D341Med (cell line): ENCODE measurements at regions not wholly inside any gene's neighbourhood (a gene's known extent, or its start where the extent isn't known, plus 50 kb on each side); places are given as distances from the start of the nearest gene placed in this dataset.

Experiments
- DNase-seq: peaks from one replicate; pipeline ENCODE4 v3.0.0; 2012; ENCODE audit warnings: low spot score

DNA sequence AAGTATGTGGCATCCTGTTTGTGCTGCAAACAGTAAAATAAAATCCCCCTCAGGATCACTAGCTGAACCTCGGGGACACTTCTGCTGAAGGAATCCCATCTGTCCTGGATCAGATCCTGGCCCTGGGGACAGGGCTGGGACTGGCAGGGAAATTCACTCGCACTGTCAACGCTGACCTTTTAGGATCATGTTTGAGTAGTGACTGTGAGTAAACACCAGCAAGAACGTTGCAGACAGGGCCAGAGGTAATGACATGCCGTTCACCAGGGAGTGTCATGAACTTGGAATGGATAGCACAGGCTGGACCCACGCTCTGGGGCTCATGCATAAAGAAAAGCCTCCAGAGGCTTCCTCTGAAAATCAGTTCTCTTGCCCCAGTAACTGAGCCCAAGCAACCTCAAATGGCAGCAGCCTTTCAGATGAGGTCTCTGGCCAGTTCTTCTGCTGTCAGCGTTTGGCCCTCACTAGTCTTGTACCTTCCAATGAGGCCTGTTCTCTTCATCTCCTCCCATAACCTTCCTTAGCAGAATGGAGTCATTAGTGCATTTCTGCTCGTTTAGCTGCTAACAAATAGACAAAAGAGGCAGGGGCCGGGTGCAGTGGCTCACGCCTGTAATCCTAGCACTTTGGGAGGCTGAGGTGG, 51.0 kb upstream of the BARX2 start:
- no peak for DNase-seq

- DNase-seq, result no peak
These were observed 51.6 kb upstream of the BARX2 start for GRCh38 chr11:129323896-129324502.

- no peak for DNase-seq
These were observed 52.7 kb upstream of the BARX2 start for GRCh38 chr11:129322941-129323340.

GRCh38 chr11:129321076-129321475, 54.6 kb upstream of the BARX2 start:
- no peak for DNase-seq

- no peak for DNase-seq
These were observed 55.2 kb upstream of the BARX2 start for GRCh38 chr11:129320494-129320893.

DNA sequence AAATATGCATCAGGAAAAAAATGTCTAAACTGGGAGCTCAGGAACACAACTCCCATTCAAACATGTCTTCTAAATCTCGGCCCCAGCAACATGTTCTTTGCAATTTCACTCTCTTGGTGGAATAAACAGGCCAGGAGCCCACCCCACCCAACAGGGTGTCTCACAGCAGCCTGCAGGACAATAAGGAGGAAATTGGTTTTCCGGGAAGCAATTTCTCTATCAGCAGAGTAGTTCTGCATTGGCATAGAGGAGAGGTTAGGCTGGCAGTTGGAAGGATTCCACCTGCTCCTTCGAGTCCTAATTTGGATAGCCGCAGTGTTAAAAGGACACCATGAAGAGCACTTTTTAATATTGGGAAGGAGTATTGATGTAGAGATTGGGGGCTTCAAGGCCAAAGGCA, 55.9 kb upstream of the BARX2 start:
- DNase-seq, result no peak

GRCh38 chr11:129319201-129319600, 56.4 kb upstream of the BARX2 start:
- no peak for DNase-seq

- no peak for DNase-seq
These were observed 58.1 kb upstream of the BARX2 start for GRCh38 chr11:129317571-129317970.

- no peak for DNase-seq
These were observed 58.9 kb upstream of the BARX2 start for GRCh38 chr11:129316781-129317180.

GRCh38 chr11:129315781-129316579, 59.7 kb upstream of the BARX2 start:
- DNase-seq, result no peak

DNA sequence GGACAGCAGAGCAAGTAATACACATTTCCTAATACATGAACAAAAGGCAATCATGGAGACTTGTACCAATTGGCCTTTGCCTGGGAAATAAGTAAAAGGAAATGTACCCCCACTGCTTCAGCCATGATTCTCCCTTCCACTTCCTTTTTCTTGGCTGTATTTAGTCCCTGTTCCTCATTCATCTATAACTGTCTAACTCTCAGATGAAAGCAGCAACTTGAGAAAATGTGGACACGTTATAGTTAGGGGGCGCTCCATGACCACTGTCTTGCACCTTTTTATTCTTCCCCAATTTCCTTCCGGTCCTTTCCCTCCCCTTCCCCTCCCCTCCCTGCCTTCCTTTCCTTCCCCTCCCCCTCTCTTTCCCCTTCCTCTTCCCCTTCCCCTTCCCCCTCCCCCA, 61.3 kb upstream of the BARX2 start:
- no peak for DNase-seq

DNA sequence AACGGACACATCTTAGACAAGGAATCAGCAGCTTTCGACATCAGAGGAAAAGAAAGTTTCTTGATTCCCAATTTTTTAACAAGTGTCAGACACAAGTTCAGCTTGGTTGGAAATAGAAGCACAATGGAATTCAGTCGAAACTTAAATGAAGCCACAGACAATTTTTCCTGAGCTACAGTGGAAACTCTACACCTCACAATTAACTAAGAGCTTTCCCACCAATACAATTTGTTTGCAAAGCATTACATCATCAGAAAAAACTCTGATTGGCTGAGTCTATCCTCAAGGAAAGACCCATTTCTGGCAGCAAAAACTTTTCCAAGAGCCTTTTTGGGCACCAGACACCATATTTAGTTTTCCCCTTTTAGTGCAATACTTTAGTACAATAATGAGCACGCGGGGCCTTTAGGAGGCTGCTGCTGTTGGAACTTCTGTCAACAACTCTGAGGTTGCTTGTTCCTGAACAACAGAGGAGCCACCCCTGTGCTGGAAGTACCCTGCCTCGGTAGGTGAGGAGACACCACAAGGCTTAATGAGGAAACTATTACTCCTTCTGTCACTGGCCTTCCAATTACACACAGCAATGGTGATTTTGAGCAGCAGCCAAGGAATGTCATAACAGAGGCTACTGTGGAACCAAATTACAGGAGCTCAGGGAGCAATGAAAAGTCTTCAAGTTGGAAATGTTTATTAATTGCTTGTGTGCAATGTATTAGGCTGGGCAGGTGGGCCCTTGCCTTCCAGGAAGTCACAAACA, 61.9 kb upstream of the BARX2 start:
- DNase-seq, result no peak

GRCh38 chr11:129312730-129313503, 62.7 kb upstream of the BARX2 start:
- DNase-seq, result no peak

GRCh38 chr11:129308241-129308865, 67.3 kb upstream of the BARX2 start:
- no peak for DNase-seq

- no peak for DNase-seq
These were observed 68.5 kb upstream of the BARX2 start for GRCh38 chr11:129307162-129307561.

GRCh38 chr11:129302386-129303101, 73.1 kb upstream of the BARX2 start:
- no peak for DNase-seq

DNA sequence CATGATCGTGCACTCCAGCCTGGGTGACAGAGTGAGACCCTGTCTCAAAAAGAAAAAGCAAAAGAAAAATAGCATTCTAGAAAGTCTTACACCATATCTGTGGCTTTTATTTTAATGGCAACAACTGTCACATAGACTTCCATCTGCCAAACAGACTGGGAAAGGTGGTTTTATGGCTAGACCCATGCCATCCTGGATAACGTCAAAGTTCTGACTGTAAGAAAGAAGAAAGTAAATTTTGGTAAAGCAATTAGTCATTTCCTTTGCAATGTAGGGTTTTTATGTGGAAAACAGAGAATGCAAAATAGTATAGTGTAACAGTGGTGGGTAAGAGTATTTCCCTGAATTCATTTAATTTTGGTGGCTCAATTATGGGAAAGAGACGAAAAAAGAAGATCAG, 75.5 kb upstream of the BARX2 start:
- DNase-seq, result no peak

- no peak for DNase-seq
These were observed 76.7 kb upstream of the BARX2 start for GRCh38 chr11:129298988-129299387.

- no peak for DNase-seq
These were observed 79.9 kb upstream of the BARX2 start for GRCh38 chr11:129295746-129296145.

- no peak for DNase-seq
These were observed 82.9 kb upstream of the BARX2 start for GRCh38 chr11:129292771-129293170.

GRCh38 chr11:129292092-129292491, 83.6 kb upstream of the BARX2 start:
- no peak for DNase-seq
